HG02759 (cell line): ENCODE measurements at regions not wholly inside any gene's neighbourhood (a gene's known extent, or its start where the extent isn't known, plus 50 kb on each side); places are given as distances from the start of the nearest gene placed in this dataset.
"Not testable (repeated sequence)": the region's sequence is repeated elsewhere in the genome, so short reads cannot be mapped to it uniquely, and the experiment has no call there.

Source experiments
- ATAC-seq: cut with Tn5 transposase; IDR thresholded peaks from one replicate; pipeline ENCODE4 v1.9.1; 2021; ENCODE audit warnings: mild to moderate bottlenecking, moderate library complexity; ENCODE audit not compliant: unreplicated experiment

DNA sequence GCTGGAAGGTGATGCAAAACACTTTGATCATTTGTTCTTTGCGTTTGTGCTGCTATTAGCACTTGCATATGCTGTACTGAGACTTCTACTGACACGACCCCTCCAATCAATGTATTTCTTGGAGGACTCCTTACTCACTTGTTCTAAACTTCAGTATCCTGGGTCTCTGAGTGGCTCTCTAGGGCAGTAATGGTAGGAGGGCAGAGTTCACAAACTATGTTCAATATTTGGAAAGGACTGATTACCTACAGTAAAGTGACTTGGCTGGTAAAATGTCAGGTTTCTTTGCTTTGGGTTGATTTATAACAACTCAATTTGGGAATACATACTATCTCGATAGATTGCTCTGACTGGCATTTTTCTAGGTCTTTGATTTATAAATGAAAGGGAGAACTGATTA is 93.7 kb downstream of the TRIM43 start:
- no peak for ATAC-seq

DNA sequence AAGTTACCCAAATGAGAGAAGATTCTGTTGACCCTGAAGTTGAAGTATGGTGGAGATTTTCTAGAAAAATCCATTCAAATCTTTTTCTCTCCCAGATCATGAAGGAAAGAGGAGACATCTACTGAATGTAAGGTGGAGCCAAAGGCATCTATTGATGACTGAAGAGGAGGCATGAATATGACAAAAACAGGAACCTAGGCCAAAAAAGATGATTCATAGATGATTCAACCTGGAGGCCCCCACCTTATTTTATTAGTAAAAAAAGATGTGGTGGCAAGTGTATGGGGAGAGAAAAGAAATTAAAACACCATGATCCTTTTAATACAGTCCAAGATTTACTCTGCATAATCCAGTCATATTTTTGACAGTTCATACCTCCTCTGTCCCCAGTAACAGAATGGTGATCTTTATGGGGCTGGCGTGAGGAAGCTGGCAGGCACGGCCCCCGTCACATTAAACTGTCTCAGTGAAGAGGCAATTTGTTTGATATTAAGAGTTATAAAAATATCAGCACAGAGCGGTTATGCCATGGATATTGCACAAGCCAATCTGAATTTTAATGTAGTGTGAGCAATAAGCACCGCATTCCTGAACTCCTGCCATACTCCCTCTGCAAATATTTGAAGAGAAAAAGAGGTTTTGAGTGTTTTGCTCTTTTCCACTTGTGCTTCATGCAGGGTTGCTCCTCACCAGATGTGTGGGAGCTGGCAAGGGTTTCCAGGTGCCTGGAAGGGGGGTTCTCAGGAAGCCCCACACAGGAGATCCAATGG is 94.4 kb downstream of the TRIM43 start:
- ATAC-seq = not testable (repeated sequence)

DNA sequence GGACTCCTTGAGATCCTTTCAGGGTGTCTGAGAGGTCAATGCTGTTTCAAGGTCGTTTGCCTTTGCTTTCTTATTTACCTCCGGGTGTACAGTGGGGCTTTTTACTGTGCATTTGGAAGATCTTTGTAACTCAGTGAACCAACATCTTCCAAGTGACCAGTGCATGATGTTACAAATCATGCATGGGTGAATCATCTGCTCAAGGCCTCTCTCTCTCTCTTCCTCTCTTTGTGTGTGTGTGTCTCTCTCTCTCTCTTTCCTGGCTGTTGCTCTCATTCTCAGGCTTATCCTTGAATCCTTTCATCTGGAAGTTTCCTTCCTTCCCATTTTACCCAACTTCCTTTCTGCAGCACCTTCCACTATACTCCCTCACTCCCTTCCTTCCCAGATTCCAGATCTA is 96.1 kb downstream of the TRIM43 start:
- ATAC-seq = not testable (repeated sequence)

DNA sequence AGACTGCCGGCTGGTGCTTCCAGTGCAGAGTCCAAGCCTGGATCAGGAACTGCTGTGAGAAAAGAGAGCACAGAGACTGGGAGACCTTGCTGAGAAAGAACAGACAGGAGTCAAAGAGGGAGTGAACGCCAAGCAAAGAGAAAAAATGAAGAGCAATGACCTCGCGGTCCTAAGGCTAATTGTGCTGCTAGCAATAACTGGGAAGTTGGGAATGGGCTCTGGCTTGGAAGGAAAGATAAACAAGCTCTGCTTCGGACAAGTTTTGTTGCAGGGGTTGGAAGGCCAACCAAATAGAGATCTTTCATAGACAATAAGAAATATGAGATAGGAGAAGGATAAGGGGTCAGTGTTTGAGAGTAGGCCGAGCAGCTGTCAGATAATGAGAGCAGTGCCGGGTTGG is 99.4 kb downstream of the TRIM43 start:
- not testable (repeated sequence) for ATAC-seq

GRCh38 chr2:95693071-95693846 is 101.5 kb downstream of the TRIM43 start:
- ATAC-seq = not testable (repeated sequence)

- no peak for ATAC-seq
Measured at GRCh38 chr2:95695613-95696012, 103.8 kb downstream of the TRIM43 start.

DNA sequence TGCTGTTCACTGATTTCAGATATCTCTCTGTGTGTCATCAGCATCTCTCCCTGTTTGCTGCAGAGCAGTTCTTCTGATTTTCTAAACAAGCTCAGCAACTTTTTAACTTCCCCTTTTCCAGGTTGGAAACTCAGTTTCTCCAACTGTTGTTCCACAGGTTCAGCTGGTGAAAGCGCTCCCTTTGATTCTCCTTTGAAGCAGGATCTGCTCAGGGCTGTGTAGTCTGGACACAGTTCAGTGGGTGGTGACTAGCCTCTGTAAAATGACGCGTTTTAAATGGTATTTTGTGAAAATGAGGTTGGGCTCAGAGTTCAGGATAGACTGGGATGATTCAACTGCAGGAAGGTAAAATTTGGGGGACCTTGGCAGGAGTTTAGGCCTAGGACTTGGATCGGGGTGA is 106.3 kb downstream of the TRIM43 start:
- ATAC-seq = no peak

- ATAC-seq = not testable (repeated sequence)
Measured at GRCh38 chr2:95699201-95700184, 107.7 kb downstream of the TRIM43 start.

DNA sequence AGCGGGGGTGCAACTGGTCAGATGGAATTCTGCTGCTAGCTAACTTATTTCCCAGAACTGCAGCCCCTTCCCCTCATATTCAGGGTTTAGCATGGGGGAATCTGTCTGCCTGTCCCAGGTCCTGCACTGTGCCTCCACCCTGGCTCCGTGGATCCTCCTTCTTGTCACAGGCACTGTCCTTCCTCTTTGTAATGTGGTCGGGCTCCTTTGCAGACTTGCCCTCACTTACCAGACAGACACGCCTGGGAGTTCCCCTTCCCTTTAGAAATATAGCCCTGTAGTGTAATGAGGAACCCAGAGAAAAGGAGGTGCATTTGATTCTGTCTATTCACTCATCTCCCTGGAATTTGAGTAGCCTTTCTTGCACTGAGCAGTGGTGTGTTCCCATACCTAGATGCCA is 108.7 kb downstream of the TRIM43 start:
- ATAC-seq = no peak

DNA sequence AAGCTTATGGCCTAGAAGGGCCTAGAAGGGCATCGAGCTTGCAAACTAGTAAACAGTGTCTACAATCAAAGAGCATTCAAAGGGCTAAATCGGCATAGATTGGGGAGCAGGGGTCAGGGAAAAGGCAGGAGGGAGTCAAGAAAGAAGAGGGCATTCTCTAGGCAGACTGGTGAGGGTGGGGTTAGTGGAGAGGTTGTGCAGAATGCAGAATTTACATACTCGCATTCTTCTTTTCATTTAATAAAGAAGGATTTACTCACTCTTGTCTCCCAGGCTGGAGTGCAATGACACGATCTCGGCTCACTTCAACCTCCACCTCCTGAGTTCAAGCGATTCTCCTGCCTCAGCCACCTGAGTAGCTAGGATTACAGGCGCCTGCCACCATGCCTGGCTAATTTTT is 110.7 kb downstream of the TRIM43 start:
- no peak for ATAC-seq

- not testable (repeated sequence) for ATAC-seq
Measured at GRCh38 chr2:95707161-95707560, 115.4 kb downstream of the TRIM43 start.

GRCh38 chr2:95707837-95708236 is 116.0 kb downstream of the TRIM43 start:
- ATAC-seq = no peak

GRCh38 chr2:95709831-95710230 is 118.0 kb downstream of the TRIM43 start:
- no peak for ATAC-seq

DNA sequence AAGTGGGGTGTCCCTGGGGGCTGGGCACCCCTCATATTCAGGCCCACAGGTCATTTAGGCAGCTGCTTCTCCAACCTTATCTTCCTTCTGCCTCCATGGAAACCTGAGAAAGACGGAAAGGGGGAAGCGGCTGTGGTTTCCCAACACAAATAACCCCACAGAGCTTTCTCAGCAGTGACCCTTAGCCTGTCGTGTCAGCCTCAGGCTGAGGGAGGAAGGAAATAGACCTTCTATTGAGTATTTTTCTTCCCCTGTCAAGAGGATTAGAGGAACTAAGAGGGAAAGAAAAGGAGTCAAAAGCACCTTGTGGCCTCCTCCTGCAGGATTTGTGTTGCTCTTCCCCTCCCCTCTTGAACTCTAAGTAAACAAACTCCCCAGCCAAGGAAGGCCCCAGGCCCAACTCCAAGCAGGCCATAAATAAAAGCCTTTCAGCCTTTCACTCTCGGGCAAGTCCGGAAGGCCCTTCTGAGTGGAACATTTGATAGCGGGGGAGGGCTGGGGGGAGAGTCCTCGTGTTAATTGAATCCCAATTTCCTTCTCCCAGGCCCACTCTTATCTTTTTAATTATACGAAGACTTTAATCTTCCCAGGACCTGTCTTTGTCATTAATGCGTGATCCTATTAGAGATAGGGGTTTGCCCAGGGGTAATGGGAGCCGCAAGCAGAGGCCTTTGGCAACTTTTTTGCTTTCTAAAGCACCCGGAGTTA is 121.8 kb downstream of the TRIM43 start:
- not testable (repeated sequence) for ATAC-seq

GRCh38 chr2:95714398-95714797 is 122.6 kb downstream of the TRIM43 start:
- not testable (repeated sequence) for ATAC-seq

DNA sequence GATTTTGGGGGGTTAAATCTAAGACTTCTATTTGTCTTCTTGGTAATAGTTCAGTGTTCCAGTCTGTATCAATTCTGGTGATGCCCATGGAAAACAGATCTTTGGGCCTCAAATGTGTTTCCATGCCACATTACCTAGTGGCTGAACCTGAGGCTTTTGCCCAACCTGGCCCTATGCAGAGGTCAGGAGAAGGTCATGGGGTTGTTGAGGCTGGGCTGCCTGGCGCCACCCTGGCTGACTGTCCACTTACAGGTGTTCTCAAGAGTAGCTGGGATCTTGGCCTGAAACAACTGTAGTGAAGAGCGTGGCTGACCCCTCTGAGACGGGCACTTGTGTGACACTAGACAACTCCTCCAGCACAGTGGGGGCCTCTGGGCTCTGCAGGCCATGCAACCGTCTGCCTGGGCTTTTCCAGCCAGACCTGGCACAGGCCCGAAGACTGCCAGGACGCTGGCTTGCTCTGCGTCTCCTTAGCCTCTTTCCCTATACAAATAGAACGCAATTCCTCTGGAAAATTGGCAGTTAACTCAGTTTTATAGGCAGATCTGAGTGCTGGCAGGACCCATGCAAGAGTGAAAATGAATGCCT is 127.8 kb downstream of the TRIM43 start:
- no peak for ATAC-seq

DNA sequence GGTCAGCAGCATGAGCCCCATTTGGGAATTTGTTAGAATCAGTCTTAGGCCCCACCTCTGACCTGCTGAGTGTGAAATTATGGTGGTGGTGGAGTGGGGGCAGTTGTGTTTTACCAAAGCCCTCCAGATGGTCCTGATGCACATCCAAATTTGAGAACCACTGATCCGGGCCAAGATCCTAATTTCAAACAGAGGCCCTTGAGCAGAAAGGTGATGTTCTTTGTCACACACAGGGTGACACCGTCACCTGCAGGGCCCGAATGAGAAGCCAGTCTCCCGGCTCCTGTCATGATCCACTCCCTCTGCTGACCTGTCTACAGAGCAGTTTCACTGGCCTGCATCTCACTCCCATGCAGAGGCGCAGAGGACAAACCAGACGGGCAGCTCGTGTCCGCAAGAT is 129.9 kb downstream of the TRIM43 start:
- no peak for ATAC-seq

DNA sequence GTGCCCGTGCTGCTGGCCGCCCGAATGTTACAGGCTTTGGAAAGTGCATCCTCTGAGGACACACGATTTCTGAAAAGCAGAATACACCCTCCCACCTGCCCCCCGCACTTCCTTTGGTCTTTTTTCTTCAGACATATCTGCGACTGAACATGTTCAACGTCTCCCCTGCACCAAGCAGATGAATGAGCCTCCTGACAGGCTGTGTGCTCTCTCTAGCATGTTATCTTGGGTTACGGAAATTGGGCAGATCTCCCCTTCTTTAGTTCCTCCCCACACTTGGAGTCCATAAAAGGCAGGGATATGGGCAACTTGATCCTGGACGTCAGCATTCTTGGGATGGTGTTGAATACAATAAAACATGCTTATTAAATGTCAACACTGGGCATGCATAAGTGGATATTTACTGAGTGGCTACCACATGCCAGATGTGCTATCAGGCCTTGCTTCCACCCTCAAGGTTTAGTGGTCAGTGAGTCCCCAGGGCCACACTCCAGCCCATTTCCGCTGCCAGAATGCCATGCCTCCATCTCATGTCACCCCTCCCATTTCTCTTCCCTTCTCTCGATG is 130.4 kb downstream of the TRIM43 start:
- ATAC-seq = no peak

- not testable (repeated sequence) for ATAC-seq
Measured at GRCh38 chr2:95723627-95724210, 131.9 kb downstream of the TRIM43 start.
